HepG2 (cell line): ENCODE measurements at regions not wholly inside any gene's neighbourhood (a gene's known extent, or its start where the extent isn't known, plus 50 kb on each side); places are given as distances from the start of the nearest gene placed in this dataset.

Experiments
- GRHL1 ChIP-seq: sonication (generic); formaldehyde crosslinking; conservative IDR thresholded peaks from 2 replicates; pipeline ENCODE4 v1.8.0; 2022; ENCODE audit warnings: missing genetic modification reagents
- JUND ChIP-seq: sonication (generic); formaldehyde crosslinking; IDR thresholded peaks from 2 replicates; pipeline ENCODE4 v1.8.0; 2022; ENCODE audit warnings: mild to moderate bottlenecking, missing genetic modification reagents
- MAFF ChIP-seq: IDR thresholded peaks from 2 replicates; pipeline ENCODE4 v1.6.1; 2011; ENCODE audit warnings: low read depth, low read length, improper control_type of control experiment
- SCMH1 ChIP-seq: sonication (generic); formaldehyde crosslinking; IDR thresholded peaks from 2 replicates; pipeline ENCODE4 v1.9.0; 2021; ENCODE audit warnings: missing genetic modification reagents, mild to moderate bottlenecking, borderline replicate concordance
- ZBTB10 ChIP-seq: sonication (generic); formaldehyde crosslinking; IDR thresholded peaks from 2 replicates; pipeline ENCODE4 v1.4.0; 2020; ENCODE audit warnings: missing genetic modification reagents, borderline replicate concordance
- ZBTB39 ChIP-seq: sonication (generic); formaldehyde crosslinking; IDR thresholded peaks from 2 replicates; pipeline ENCODE4 v1.5.0; 2020; ENCODE audit warnings: missing genetic modification reagents
- ZNF121 ChIP-seq: sonication (generic); formaldehyde crosslinking; IDR thresholded peaks from 2 replicates; pipeline ENCODE4 v1.5.0; 2020; ENCODE audit warnings: mild to moderate bottlenecking, missing genetic modification reagents
- ZNF33A ChIP-seq: sonication (generic); formaldehyde crosslinking; IDR thresholded peaks from 2 replicates; pipeline ENCODE4 v1.5.1; 2020; ENCODE audit warnings: missing genetic modification reagents, mild to moderate bottlenecking, moderate library complexity, borderline replicate concordance
- TF ChIP-seq, protein P1 (sequence below), 2 experiments: IDR thresholded peaks; 2 replicates each; pipeline ENCODE4 v1.6.1; 2011 to 2012; ENCODE audit warnings: low read length in 2 of 2, borderline replicate concordance in 1 of 2, low read depth in 1 of 2, mild to moderate bottlenecking in 1 of 2, moderate library complexity in 1 of 2

DNA sequence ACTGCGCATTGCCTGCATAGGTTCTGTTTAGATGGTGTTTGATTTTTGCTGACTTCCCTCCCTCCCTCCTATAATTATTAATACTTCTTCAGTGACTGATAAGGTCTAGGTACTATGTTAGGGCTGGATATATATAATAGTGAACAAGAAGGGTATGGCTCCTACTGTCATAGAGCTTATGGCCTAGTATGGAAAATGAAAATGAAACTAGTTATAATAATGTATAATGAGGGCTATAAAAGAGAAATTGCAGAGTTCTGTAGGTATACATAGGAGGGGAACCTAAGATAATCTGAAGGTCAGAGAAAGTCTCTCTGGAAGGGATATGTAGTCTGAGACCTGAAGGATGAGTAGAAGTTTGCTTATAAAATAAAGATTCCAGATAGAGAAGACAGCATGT lies 102.1 kb downstream of the DCK start (continued):
- TF ChIP-seq ZBTB10 (no peak), ZNF33A (CRISPR knock-in tag) (no peak), JUND (CRISPR knock-in tag) (no peak), SCMH1 (CRISPR knock-in tag) (no peak), MAFF (no peak), ZNF121 (no peak), GRHL1 (no peak), ZBTB39 (no peak)
- TF ChIP-seq, protein P1, sequence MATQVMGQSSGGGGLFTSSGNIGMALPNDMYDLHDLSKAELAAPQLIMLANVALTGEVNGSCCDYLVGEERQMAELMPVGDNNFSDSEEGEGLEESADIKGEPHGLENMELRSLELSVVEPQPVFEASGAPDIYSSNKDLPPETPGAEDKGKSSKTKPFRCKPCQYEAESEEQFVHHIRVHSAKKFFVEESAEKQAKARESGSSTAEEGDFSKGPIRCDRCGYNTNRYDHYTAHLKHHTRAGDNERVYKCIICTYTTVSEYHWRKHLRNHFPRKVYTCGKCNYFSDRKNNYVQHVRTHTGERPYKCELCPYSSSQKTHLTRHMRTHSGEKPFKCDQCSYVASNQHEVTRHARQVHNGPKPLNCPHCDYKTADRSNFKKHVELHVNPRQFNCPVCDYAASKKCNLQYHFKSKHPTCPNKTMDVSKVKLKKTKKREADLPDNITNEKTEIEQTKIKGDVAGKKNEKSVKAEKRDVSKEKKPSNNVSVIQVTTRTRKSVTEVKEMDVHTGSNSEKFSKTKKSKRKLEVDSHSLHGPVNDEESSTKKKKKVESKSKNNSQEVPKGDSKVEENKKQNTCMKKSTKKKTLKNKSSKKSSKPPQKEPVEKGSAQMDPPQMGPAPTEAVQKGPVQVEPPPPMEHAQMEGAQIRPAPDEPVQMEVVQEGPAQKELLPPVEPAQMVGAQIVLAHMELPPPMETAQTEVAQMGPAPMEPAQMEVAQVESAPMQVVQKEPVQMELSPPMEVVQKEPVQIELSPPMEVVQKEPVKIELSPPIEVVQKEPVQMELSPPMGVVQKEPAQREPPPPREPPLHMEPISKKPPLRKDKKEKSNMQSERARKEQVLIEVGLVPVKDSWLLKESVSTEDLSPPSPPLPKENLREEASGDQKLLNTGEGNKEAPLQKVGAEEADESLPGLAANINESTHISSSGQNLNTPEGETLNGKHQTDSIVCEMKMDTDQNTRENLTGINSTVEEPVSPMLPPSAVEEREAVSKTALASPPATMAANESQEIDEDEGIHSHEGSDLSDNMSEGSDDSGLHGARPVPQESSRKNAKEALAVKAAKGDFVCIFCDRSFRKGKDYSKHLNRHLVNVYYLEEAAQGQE (IDR thresholded peaks at IDR 0.05; ENCODE audit: borderline replicate concordance in 1 of 2, low read depth in 1 of 2, low read length in 2 of 2) = no peak
